Stomach smooth muscle (tissue), 2 donors: ENCODE measurements at regions not wholly inside any gene's neighbourhood (a gene's known extent, or its start where the extent isn't known, plus 50 kb on each side); places are given as distances from the start of the nearest gene placed in this dataset.

ENCODE experiments used
- H3K27ac ChIP-seq: one replicate; pipeline ENCODE4 v1.7.0; 2013; ENCODE audit warnings: mild to moderate bottlenecking, low read length, inconsistent platforms
- H3K27me3 ChIP-seq, 2 donors: one replicate each; pipeline ENCODE4 v1.7.0; 2013; ENCODE audit warnings: low read length in 2 of 2; ENCODE audit not compliant: insufficient read depth in 2 of 2, control insufficient read depth in 1 of 2
- H3K36me3 ChIP-seq, 2 donors: one replicate each; pipeline ENCODE4 v1.7.0; 2013; ENCODE audit warnings: low read length in 2 of 2; ENCODE audit not compliant: control insufficient read depth in 2 of 2, insufficient read depth in 2 of 2
- H3K4me1 ChIP-seq: one replicate; pipeline ENCODE4 v1.7.0; 2013; ENCODE audit warnings: low read length; ENCODE audit not compliant: control insufficient read depth, insufficient read depth
- H3K4me3 ChIP-seq, 2 donors: one replicate each; pipeline ENCODE4 v1.7.0; 2013; ENCODE audit warnings: low read length in 2 of 2
- H3K9ac ChIP-seq, 2 donors: one replicate each; pipeline ENCODE4 v1.7.0; 2013; ENCODE audit warnings: low read length in 2 of 2, mild to moderate bottlenecking in 1 of 2
- H3K9me3 ChIP-seq, 2 donors: one replicate each; pipeline ENCODE4 v1.7.0; 2013; ENCODE audit warnings: low read length in 2 of 2; ENCODE audit not compliant: control insufficient read depth in 2 of 2
- donor health status: healthy.
- donor health status: Pancreatic carcinoma.

GRCh38 chr9:135211524-135211890, 124.0 kb downstream of the OLFM1 start:
- H3K4me1 ChIP-seq: peaks cover 10% of the 10 kb centered on the region
- H3K27me3 ChIP-seq: peaks cover 3 to 8% of the 10 kb centered on the region in 2 donors

GRCh38 chr9:135212961-135213360, 125.5 kb downstream of the OLFM1 start:
- H3K27me3 ChIP-seq: peaks cover 3 to 8% of the 10 kb centered on the region in 2 donors
- peaks cover 17% of the 10 kb centered on the region for H3K4me1 ChIP-seq
- H3K4me3 ChIP-seq: no peak overlapping the region
- H3K36me3 ChIP-seq: no peaks in the 10 kb centered on the region
- no peak overlapping the region for H3K27ac ChIP-seq
- H3K9me3 ChIP-seq: peaks cover 4 to 6% of the 10 kb centered on the region in 2 donors
- H3K9ac ChIP-seq: no peak overlapping the region

More at GRCh38 chr9:135211524-135211890, 124.0 kb downstream of the OLFM1 start:
- H3K9ac ChIP-seq: no peak overlapping the region
- no peaks in the 10 kb centered on the region for H3K36me3 ChIP-seq
- peaks cover 4 to 6% of the 10 kb centered on the region in 2 donors for H3K9me3 ChIP-seq
- H3K4me3 ChIP-seq: no peak overlapping the region
- no peak overlapping the region for H3K27ac ChIP-seq

- Histone ChIP-seq H3K9me3 (peaks cover 4 to 6% of the 10 kb centered on the region in 2 donors), H3K9ac (no peak overlapping the region), H3K4me1 (peaks cover 17% of the 10 kb centered on the region), H3K27ac (no peak overlapping the region), H3K36me3 (no peaks in the 10 kb centered on the region), H3K27me3 (peaks cover 7 to 10% of the 10 kb centered on the region in 2 donors), H3K4me3 (no peak overlapping the region)
These were observed 126.1 kb downstream of the OLFM1 start for GRCh38 chr9:135213566-135213965.

DNA sequence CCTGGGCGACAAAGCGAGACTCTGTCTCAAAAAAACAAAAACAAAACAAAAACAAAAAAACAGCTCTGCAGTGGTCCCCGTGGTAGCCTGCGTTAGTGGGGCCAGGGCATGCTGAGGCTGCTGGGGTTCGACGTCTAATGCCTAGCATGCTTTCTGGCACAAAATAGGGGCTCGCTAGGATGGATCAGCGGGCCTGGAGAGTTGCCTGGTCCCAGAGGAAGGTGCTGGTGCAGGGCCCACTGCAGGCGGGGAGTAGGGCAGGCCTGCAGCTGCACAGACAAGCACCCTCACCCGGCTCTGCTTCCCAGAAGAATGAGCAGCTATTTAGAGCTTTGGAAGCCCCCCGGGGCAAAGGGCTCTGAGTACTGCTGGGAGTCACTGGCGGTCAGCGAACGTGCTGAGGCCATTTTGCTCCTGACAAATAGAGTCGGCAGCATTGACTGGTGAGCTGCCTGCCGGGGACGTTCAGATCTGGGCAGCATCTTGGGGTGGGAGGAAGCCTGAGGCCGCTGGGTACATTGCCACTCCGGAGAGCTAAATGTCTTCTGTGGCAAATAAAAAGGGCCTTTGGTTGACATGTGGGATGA, 126.7 kb downstream of the OLFM1 start:
- no peak overlapping the region for H3K27ac ChIP-seq
- H3K27me3 ChIP-seq: peaks cover 9 to 14% of the 10 kb centered on the region in 2 donors
- H3K36me3 ChIP-seq: no peaks in the 10 kb centered on the region
- peaks cover 17% of the 10 kb centered on the region for H3K4me1 ChIP-seq
- H3K4me3 ChIP-seq: no peak overlapping the region
- H3K9me3 ChIP-seq: peaks cover 4 to 6% of the 10 kb centered on the region in 2 donors
- no peak overlapping the region for H3K9ac ChIP-seq

- H3K4me1 ChIP-seq: peaks cover 17% of the 10 kb centered on the region
- H3K27me3 ChIP-seq: peaks cover 12 to 15% of the 10 kb centered on the region in 2 donors
- H3K4me3 ChIP-seq: no peak overlapping the region
- peaks cover 4 to 6% of the 10 kb centered on the region in 2 donors for H3K9me3 ChIP-seq
- H3K27ac ChIP-seq: no peak overlapping the region
- H3K36me3 ChIP-seq: no peaks in the 10 kb centered on the region
- H3K9ac ChIP-seq: no peak overlapping the region
These were observed 127.2 kb downstream of the OLFM1 start for GRCh38 chr9:135214706-135215105.

GRCh38 chr9:135215571-135216161, 128.2 kb downstream of the OLFM1 start:
- H3K9me3 ChIP-seq: peaks cover 0 to 6% of the 10 kb centered on the region in 2 donors
- peaks cover 17% of the 10 kb centered on the region for H3K4me1 ChIP-seq
- no peak overlapping the region for H3K27ac ChIP-seq
- H3K36me3 ChIP-seq: no peaks in the 10 kb centered on the region
- no peak overlapping the region for H3K4me3 ChIP-seq
- no peak overlapping the region for H3K9ac ChIP-seq
- peaks cover 17 to 22% of the 10 kb centered on the region in 2 donors for H3K27me3 ChIP-seq

DNA sequence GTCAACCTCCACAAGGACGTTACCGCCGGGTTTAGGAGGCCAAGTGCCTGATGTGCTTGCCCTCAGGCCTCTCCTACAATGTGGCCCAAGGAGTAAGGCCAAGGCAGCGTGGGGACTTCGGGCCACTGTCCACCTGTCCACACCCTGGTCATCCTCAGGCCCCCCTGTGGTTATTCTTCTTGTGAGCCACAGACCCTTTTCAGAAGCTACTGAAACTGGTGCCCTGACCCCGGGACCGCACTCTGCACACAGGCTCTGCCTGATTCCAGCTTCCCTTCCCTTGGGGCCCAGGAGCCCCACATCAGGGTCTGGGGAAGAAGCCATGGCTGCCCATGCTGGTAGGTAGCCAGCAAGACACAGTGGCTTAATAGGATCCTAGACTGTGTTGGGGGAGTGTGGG, 128.8 kb downstream of the OLFM1 start:
- Histone ChIP-seq H3K9me3 (no peaks in the 10 kb centered on the region), H3K9ac (no peak overlapping the region), H3K27ac (no peak overlapping the region), H3K4me1 (peaks cover 17% of the 10 kb centered on the region), H3K36me3 (no peaks in the 10 kb centered on the region), H3K27me3 (peaks cover 21 to 25% of the 10 kb centered on the region in 2 donors), H3K4me3 (no peak overlapping the region)

GRCh38 chr9:135216791-135217441, 129.4 kb downstream of the OLFM1 start:
- Histone ChIP-seq H3K27me3 (peaks cover 21 to 25% of the 10 kb centered on the region in 2 donors), H3K4me1 (peaks cover 17% of the 10 kb centered on the region), H3K9me3 (no peaks in the 10 kb centered on the region), H3K36me3 (no peaks in the 10 kb centered on the region), H3K4me3 (no peak overlapping the region), H3K27ac (no peak overlapping the region), H3K9ac (no peak overlapping the region)

DNA sequence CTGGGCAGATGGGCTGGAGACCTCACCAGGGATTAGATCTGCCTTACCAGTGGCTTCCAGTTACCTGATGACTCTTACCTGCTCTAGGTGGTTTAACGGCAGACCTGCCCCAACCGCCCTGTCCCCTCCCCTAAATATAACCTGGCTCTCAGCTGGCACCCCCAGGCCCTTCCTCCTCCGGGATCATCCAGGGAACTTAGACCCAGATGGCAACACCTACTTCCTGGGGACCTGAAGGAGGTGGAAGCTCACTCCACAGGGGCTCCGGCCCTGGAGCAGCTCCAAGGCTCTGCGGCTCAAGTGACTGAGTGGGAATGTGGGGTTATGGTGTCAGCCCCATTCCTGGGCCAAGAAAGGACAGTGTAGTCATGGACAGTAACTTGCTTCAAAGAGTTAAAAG, 130.4 kb downstream of the OLFM1 start:
- Histone ChIP-seq H3K9ac (no peak overlapping the region), H3K4me1 (peaks cover 17% of the 10 kb centered on the region), H3K27me3 (peaks cover 24 to 26% of the 10 kb centered on the region in 2 donors), H3K4me3 (no peak overlapping the region), H3K27ac (no peak overlapping the region), H3K9me3 (no peaks in the 10 kb centered on the region), H3K36me3 (no peaks in the 10 kb centered on the region)

DNA sequence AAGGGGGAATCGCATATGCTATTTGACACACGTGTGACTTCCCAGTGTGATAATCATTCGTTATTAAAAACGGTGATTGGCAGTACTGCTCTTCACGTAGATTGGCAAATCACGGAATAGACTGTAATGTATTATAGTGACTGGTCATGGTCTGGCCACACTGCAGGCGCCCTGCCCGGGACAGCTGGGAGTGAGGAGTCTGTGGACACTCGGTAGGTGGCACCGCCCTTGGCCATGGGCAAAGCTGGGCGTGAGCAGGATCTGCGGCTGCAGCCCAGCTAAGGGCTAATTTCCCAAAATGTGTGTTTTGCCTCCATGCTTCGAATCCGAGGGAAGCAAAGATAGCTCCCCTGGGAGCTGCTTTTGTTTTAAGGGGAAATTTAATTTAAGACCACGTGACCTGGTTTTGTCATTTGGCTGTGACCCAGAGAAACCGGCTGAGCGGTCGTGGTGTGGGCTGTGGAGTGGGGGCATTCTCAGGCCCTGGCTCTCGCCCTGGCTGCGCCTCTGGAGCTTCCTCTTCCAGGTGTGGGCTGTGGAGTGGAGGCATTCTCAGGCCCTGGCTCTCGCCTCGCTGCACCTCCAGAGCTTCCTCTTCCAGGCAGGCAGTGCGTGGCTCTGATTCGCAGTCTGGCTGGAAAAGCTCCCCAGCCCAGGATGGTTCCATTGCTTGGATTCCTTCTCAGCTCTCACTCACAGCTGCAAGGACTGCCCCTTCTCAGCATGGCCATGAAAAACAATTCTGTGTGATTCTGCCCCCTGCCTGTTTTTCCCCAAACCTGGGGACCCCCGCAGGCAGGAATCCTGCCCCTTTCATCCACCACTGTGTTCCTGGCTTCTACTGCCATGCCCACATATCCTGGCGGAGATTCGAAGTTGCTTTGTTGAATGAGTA, 131.1 kb downstream of the OLFM1 start:
- H3K36me3 ChIP-seq: no peaks in the 10 kb centered on the region
- H3K9ac ChIP-seq: no peak overlapping the region
- H3K27me3 ChIP-seq: peaks cover 21 to 28% of the 10 kb centered on the region in 2 donors
- no peak overlapping the region for H3K4me3 ChIP-seq
- H3K9me3 ChIP-seq: no peaks in the 10 kb centered on the region
- H3K27ac ChIP-seq: no peak overlapping the region
- peaks cover 17% of the 10 kb centered on the region for H3K4me1 ChIP-seq
